Neural cell (in vitro differentiated cells): ENCODE measurements at regions not wholly inside any gene's neighbourhood (a gene's known extent, or its start where the extent isn't known, plus 50 kb on each side); places are given as distances from the start of the nearest gene placed in this dataset.

Experiments used
- H2AFZ ChIP-seq: fragments of 200-600, 300-800 bp; sonication (generic), shearing (Covaris generic); 2 replicates; pipeline ENCODE4 v1.6.0; 2014; ENCODE audit warnings: low read depth, mild to moderate bottlenecking, antibody characterized with exemption, low read length, moderate library complexity
- H3F3A ChIP-seq: fragments of 200-600 bp; shearing (Covaris generic); 2 replicates; pipeline ENCODE4 v1.6.1; 2016; ENCODE audit warnings: mild to moderate bottlenecking, moderate library complexity, mixed read lengths, antibody characterized with exemption, low read length; ENCODE audit not compliant: insufficient read depth, poor library complexity, severe bottlenecking
- H3K27ac ChIP-seq: fragments of 200-600, 300-800 bp; sonication (generic), shearing (Covaris generic); 2 replicates; pipeline ENCODE4 v1.5.1; 2014; ENCODE audit warnings: mild to moderate bottlenecking, low read length, moderate library complexity
- H3K27me3 ChIP-seq: fragments of 300-800, 200-600 bp; sonication (generic), shearing (Covaris generic); 2 replicates; pipeline ENCODE4 v1.6.0; 2014; ENCODE audit warnings: mild to moderate bottlenecking, low read depth, low read length, moderate library complexity; ENCODE audit not compliant: insufficient read depth
- H3K36me3 ChIP-seq: fragments of 300-800, 200-600 bp; sonication (generic), shearing (Covaris generic); 2 replicates; pipeline ENCODE4 v1.5.1; 2014; ENCODE audit warnings: mild to moderate bottlenecking, antibody characterized with exemption, low read length, moderate library complexity; ENCODE audit not compliant: insufficient read depth
- H3K4me2 ChIP-seq: fragments of 300-800, 200-600 bp; sonication (generic), shearing (Covaris generic); 2 replicates; pipeline ENCODE4 v1.6.0; 2014; ENCODE audit warnings: mild to moderate bottlenecking, low read length
- H3K4me3 ChIP-seq: fragments of 300-800, 200-600 bp; sonication (generic), shearing (Covaris generic); 2 replicates; pipeline ENCODE4 v1.5.1; 2014; ENCODE audit warnings: mild to moderate bottlenecking, low read length, moderate library complexity
- H3K79me2 ChIP-seq: fragments of 200-600 bp; shearing (Covaris generic); replicated peaks from 2 replicates; pipeline ENCODE4 v1.6.0; 2014; ENCODE audit warnings: mild to moderate bottlenecking, low read length, moderate library complexity; ENCODE audit not compliant: insufficient read depth
- H3K9ac ChIP-seq: fragments of 300-800, 200-600 bp; sonication (generic), shearing (Covaris generic); 2 replicates; pipeline ENCODE4 v1.6.1; 2016; ENCODE audit warnings: mild to moderate bottlenecking, low read length, mixed read lengths
- H3K9me2 ChIP-seq: fragments of 200-600 bp; shearing (Covaris generic); 2 replicates; pipeline ENCODE4 v1.6.1; 2016; ENCODE audit warnings: mild to moderate bottlenecking, low read length, mixed read lengths; ENCODE audit not compliant: insufficient read depth
- H3K9me3 ChIP-seq: fragments of 200-600, 300-800 bp; sonication (generic), shearing (Covaris generic); 2 replicates; pipeline ENCODE4 v1.6.1; 2016; ENCODE audit warnings: mild to moderate bottlenecking, mixed run types, low read length, moderate library complexity, mixed read lengths
- H4K20me1 ChIP-seq: fragments of 200-600 bp; shearing (Covaris generic); 2 replicates; pipeline ENCODE4 v1.6.1; 2016; ENCODE audit warnings: mild to moderate bottlenecking, mixed run types; ENCODE audit not compliant: insufficient read depth
- CTCF ChIP-seq: fragments of 450-650 bp; IDR thresholded peaks from 2 replicates; pipeline ENCODE4 v1.5.1; 2014; ENCODE audit warnings: antibody characterized with exemption, mild to moderate bottlenecking, moderate library complexity; ENCODE audit not compliant: poor library complexity, severe bottlenecking
- EP300 ChIP-seq: fragments of 450-650 bp; conservative IDR thresholded peaks from 2 replicates; pipeline ENCODE4 v1.6.1; 2014; ENCODE audit warnings: antibody characterized with exemption, mild to moderate bottlenecking, moderate library complexity; ENCODE audit not compliant: poor library complexity, severe bottlenecking
- EZH2 ChIP-seq: fragments of 200-600, 300-800 bp; shearing (Covaris generic), sonication (generic); IDR thresholded peaks from 2 replicates; pipeline ENCODE4 v1.6.1; 2014; ENCODE audit warnings: antibody characterized with exemption, low read length, borderline replicate concordance, mild to moderate bottlenecking; ENCODE audit not compliant: insufficient read depth, poor library complexity, severe bottlenecking
- MXI1 ChIP-seq: fragments of 450-650 bp; conservative IDR thresholded peaks from 2 replicates; pipeline ENCODE4 v1.6.1; 2014; ENCODE audit warnings: antibody characterized with exemption, mild to moderate bottlenecking; ENCODE audit not compliant: poor library complexity, severe bottlenecking
- POLR2AphosphoS5 ChIP-seq: IDR thresholded peaks from 2 replicates; pipeline ENCODE4 v1.6.1; 2012
- RAD21 ChIP-seq: fragments of 450-650 bp; conservative IDR thresholded peaks from 2 replicates; pipeline ENCODE4 v1.6.1; 2014; ENCODE audit warnings: antibody characterized with exemption, mild to moderate bottlenecking, moderate library complexity
- SMC3 ChIP-seq: fragments of 450-650 bp; conservative IDR thresholded peaks from 2 replicates; pipeline ENCODE4 v1.6.1; 2014; ENCODE audit warnings: antibody characterized with exemption, mild to moderate bottlenecking, moderate library complexity; ENCODE audit not compliant: poor library complexity
- TAF1 ChIP-seq: IDR thresholded peaks from 2 replicates; pipeline ENCODE4 v1.6.1; 2012; ENCODE audit warnings: low read depth
- TF ChIP-seq, protein P1 (sequence below): IDR thresholded peaks from 2 replicates; pipeline ENCODE4 v1.6.1; 2012; ENCODE audit warnings: borderline replicate concordance

GRCh38 chr5:107274571-107274970 lies 396.2 kb downstream of the EFNA5 start:
- H3K79me2 ChIP-seq = no peaks in the 10 kb centered on the region
- no peak overlapping the region for H3K4me3 ChIP-seq
- no peaks in the 10 kb centered on the region for H3K27me3 ChIP-seq
- no peaks in the 10 kb centered on the region for H3K36me3 ChIP-seq
- H3K9me2 ChIP-seq = no peaks in the 10 kb centered on the region
- H4K20me1 ChIP-seq = no peaks in the 10 kb centered on the region
- no peak overlapping the region for H3K4me2 ChIP-seq
- no peak overlapping the region for H2AFZ ChIP-seq
- no peaks in the 10 kb centered on the region for H3F3A ChIP-seq
- no peaks in the 10 kb centered on the region for H3K9me3 ChIP-seq
- H3K27ac ChIP-seq = no peak overlapping the region
- no peak overlapping the region for H3K9ac ChIP-seq
- no peak for TF ChIP-seq EZH2

- TF ChIP-seq CTCF (no peak), RAD21 (no peak), TAF1 (no peak), EZH2 (no peak), POLR2AphosphoS5 (no peak), SMC3 (no peak), MXI1 (no peak), EP300 (no peak)
- TF ChIP-seq, protein P1, sequence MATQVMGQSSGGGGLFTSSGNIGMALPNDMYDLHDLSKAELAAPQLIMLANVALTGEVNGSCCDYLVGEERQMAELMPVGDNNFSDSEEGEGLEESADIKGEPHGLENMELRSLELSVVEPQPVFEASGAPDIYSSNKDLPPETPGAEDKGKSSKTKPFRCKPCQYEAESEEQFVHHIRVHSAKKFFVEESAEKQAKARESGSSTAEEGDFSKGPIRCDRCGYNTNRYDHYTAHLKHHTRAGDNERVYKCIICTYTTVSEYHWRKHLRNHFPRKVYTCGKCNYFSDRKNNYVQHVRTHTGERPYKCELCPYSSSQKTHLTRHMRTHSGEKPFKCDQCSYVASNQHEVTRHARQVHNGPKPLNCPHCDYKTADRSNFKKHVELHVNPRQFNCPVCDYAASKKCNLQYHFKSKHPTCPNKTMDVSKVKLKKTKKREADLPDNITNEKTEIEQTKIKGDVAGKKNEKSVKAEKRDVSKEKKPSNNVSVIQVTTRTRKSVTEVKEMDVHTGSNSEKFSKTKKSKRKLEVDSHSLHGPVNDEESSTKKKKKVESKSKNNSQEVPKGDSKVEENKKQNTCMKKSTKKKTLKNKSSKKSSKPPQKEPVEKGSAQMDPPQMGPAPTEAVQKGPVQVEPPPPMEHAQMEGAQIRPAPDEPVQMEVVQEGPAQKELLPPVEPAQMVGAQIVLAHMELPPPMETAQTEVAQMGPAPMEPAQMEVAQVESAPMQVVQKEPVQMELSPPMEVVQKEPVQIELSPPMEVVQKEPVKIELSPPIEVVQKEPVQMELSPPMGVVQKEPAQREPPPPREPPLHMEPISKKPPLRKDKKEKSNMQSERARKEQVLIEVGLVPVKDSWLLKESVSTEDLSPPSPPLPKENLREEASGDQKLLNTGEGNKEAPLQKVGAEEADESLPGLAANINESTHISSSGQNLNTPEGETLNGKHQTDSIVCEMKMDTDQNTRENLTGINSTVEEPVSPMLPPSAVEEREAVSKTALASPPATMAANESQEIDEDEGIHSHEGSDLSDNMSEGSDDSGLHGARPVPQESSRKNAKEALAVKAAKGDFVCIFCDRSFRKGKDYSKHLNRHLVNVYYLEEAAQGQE = no peak
- H3K79me2 ChIP-seq = no peaks in the 10 kb centered on the region
- H2AFZ ChIP-seq = no peak overlapping the region
- H4K20me1 ChIP-seq = no peaks in the 10 kb centered on the region
- H3K9ac ChIP-seq = no peak overlapping the region
- H3K4me2 ChIP-seq = no peak overlapping the region
- no peaks in the 10 kb centered on the region for H3K27me3 ChIP-seq
- no peaks in the 10 kb centered on the region for H3K36me3 ChIP-seq
- no peaks in the 10 kb centered on the region for H3K9me3 ChIP-seq
- no peaks in the 10 kb centered on the region for H3F3A ChIP-seq
- no peaks in the 10 kb centered on the region for H3K9me2 ChIP-seq
- no peak overlapping the region for H3K27ac ChIP-seq
- no peak overlapping the region for H3K4me3 ChIP-seq
Measured at GRCh38 chr5:107272954-107273353, 397.8 kb downstream of the EFNA5 start.

DNA sequence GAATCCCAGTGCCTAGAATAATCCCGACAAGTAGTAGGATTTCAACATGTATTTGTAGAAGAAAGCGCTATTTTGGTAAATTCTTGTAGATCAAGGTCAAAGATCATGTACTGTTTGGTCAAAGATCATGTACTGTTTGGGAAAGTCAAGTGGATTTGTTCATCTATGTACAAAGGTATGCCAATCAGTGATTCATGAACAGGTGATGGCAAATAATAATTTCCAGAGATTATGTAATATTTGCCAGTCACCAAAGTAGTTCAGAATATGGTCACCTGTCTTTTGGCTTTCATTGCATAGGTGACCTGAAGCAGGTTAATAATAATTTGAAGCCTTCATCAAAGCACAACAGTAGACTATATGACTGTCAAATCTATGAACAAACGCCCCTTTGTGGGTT lies 398.2 kb downstream of the EFNA5 start:
- Histone ChIP-seq H3K9me3 (no peaks in the 10 kb centered on the region), H3K27ac (no peak overlapping the region), H4K20me1 (no peaks in the 10 kb centered on the region), H3K4me2 (no peak overlapping the region), H2AFZ (no peak overlapping the region), H3F3A (no peaks in the 10 kb centered on the region), H3K79me2 (no peaks in the 10 kb centered on the region), H3K9me2 (no peaks in the 10 kb centered on the region), H3K36me3 (no peaks in the 10 kb centered on the region), H3K4me3 (no peak overlapping the region), H3K9ac (no peak overlapping the region), H3K27me3 (no peaks in the 10 kb centered on the region)
- no peak for TF ChIP-seq MXI1
- TF ChIP-seq CTCF = no peak
- no peak for TF ChIP-seq POLR2AphosphoS5
- no peak for TF ChIP-seq EP300
- no peak for TF ChIP-seq RAD21
- TF ChIP-seq, protein P1 = no peak
- no peak for TF ChIP-seq EZH2
- no peak for TF ChIP-seq SMC3
- TF ChIP-seq TAF1 = no peak
